A673 (cell line): ENCODE measurements at regions not wholly inside any gene's neighbourhood (a gene's known extent, or its start where the extent isn't known, plus 50 kb on each side); places are given as distances from the start of the nearest gene placed in this dataset.

Experiments used
- BruUV-seq: library from RNA; stranded (reverse); fragments of 400-500 nt; replicated peaks from 2 replicates; lab custom pipeline; 2021; lab: Mats Ljungman, UMichigan
- CTCF ChIA-PET: fragments of 300-600 bp; sonication (Branson Sonifier 250); formaldehyde crosslinking; loops from one replicate; lab custom pipeline; 2022; ENCODE audit warnings: antibody characterized with exemption; lab: Charles Lee
- POLR2A ChIA-PET: fragments of 300-600 bp; sonication (Branson Sonifier 250); formaldehyde crosslinking; loops from one replicate; lab custom pipeline; 2022; ENCODE audit warnings: antibody characterized with exemption; ENCODE audit not compliant: low non-redundant PET; lab: Charles Lee
- DNase-seq: peaks from one replicate; pipeline ENCODE4 v3.0.0-alpha.2; 2015; ENCODE audit warnings: low spot score
- H3K27ac ChIP-seq: fragments of 200-600 bp; sonication (generic); 2 replicates; pipeline ENCODE4 v1.5.1; 2016; ENCODE audit warnings: mixed run types, low read depth, mild to moderate bottlenecking, mixed read lengths, antibody characterized with exemption, low read length; ENCODE audit not compliant: poor library complexity, severe bottlenecking
- H3K27me3 ChIP-seq: fragments of 200-600 bp; sonication (generic); replicated peaks from 2 replicates; pipeline ENCODE4 v1.6.1; 2017; ENCODE audit warnings: mixed run types, low read depth, mild to moderate bottlenecking, mixed read lengths, antibody characterized with exemption, low read length; ENCODE audit not compliant: insufficient read depth, poor library complexity
- H3K36me3 ChIP-seq: fragments of 200-600 bp; sonication (generic); 2 replicates; pipeline ENCODE4 v1.6.1; 2016; ENCODE audit warnings: mixed run types, mild to moderate bottlenecking, mixed read lengths, antibody characterized with exemption, low read length; ENCODE audit not compliant: insufficient read depth, poor library complexity, severe bottlenecking
- H3K4me1 ChIP-seq: fragments of 200-600 bp; sonication (generic); 2 replicates; pipeline ENCODE4 v1.6.1; 2017; ENCODE audit warnings: mixed run types, mild to moderate bottlenecking, mixed read lengths, antibody characterized with exemption, low read length; ENCODE audit not compliant: insufficient read depth, poor library complexity, severe bottlenecking
- H3K4me3 ChIP-seq: fragments of 200-600 bp; sonication (generic); 2 replicates; pipeline ENCODE4 v1.5.1; 2016; ENCODE audit warnings: low read depth, mixed run types, mild to moderate bottlenecking, mixed read lengths, low read length; ENCODE audit not compliant: poor library complexity, severe bottlenecking
- H3K9me3 ChIP-seq: fragments of 200-600 bp; sonication (generic); 2 replicates; pipeline ENCODE4 v1.6.1; 2016; ENCODE audit warnings: mixed run types, low read depth, mild to moderate bottlenecking, mixed read lengths, antibody characterized with exemption, low read length; ENCODE audit not compliant: poor library complexity, severe bottlenecking
- CTCF ChIP-seq: fragments of 300-800, 200-600 bp; sonication (generic); conservative IDR thresholded peaks from 2 replicates; pipeline ENCODE4 v1.5.1; 2017; ENCODE audit warnings: low read depth, mild to moderate bottlenecking, antibody characterized with exemption, low read length, moderate library complexity, mixed read lengths
- EZH2 ChIP-seq: fragments of 200-600 bp; sonication (generic); IDR thresholded peaks from 2 replicates; pipeline ENCODE4 v1.6.1; 2017; ENCODE audit warnings: borderline replicate concordance, low read depth, mild to moderate bottlenecking, mixed read lengths, antibody characterized with exemption, low read length; ENCODE audit not compliant: poor library complexity, severe bottlenecking
- intact Hi-C: fragments of 100-400 bp; cut with micrococcal nuclease; formaldehyde crosslinking; loops from one replicate; pipeline ENCODE4 v1.10.0; 2022; ENCODE audit not compliant: unreplicated experiment

- no peaks in the 10 kb centered on the region for H3K36me3 ChIP-seq
- DNase-seq: no peak
- no peak overlapping the region for H3K4me3 ChIP-seq
- ChIA-PET POLR2A (no interaction called here), CTCF (no interaction called here)
- H3K9me3 ChIP-seq: no peaks in the 10 kb centered on the region
- TF ChIP-seq CTCF (no peak), EZH2 (no peak)
- intact Hi-C loops: no loop called here
- no TSS peak for BruUV-seq
- no peaks in the 10 kb centered on the region for H3K27me3 ChIP-seq
- H3K4me1 ChIP-seq: no peaks in the 10 kb centered on the region
- H3K27ac ChIP-seq: no peak overlapping the region
Observed at GRCh38 chr14:62099091-62099490, 336.9 kb downstream of the SNAPC1 start.

DNA sequence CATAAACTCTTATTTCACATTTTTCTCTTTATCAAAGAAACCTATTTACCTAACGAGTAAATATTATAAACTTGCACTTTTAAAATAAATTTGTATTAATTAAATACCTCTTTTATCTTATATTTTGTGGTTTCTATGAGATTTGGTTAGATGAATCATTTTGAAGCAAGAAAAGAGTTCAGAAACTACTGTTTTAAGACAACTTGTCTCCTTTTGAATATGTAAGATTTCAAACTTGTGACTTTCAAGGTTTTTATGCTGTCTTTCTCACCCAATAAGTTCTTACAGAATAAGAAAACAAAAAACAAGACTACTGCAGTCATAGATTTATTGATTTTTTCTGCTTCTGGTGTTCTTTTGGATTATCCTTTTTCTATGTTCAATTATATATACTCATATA lies 339.0 kb downstream of the SNAPC1 start:
- no peaks in the 10 kb centered on the region for H3K9me3 ChIP-seq
- CTCF ChIA-PET: no interaction called here
- no TSS peak for BruUV-seq
- H3K36me3 ChIP-seq: no peaks in the 10 kb centered on the region
- no peaks in the 10 kb centered on the region for H3K27me3 ChIP-seq
- H3K27ac ChIP-seq: no peak overlapping the region
- no peaks in the 10 kb centered on the region for H3K4me1 ChIP-seq
- no peak for DNase-seq
- intact Hi-C loops: no loop called here
- no peak overlapping the region for H3K4me3 ChIP-seq
- POLR2A ChIA-PET: no interaction called here
- TF ChIP-seq CTCF: no peak

GRCh38 chr14:62101673-62102348 lies 339.6 kb downstream of the SNAPC1 start:
- DNase-seq: no peak
- Histone ChIP-seq H3K27ac (no peak overlapping the region), H3K4me3 (no peak overlapping the region), H3K36me3 (no peaks in the 10 kb centered on the region), H3K9me3 (no peaks in the 10 kb centered on the region), H3K27me3 (no peaks in the 10 kb centered on the region), H3K4me1 (no peaks in the 10 kb centered on the region)
- TF ChIP-seq EZH2: no peak
- no peak for TF ChIP-seq CTCF
- CTCF ChIA-PET: no interaction called here
- intact Hi-C loops: no loop called here
- no TSS peak for BruUV-seq
- POLR2A ChIA-PET: no interaction called here
